ENCODE measurements at regions not wholly inside any gene's neighbourhood (a gene's known extent, or its start where the extent isn't known, plus 50 kb on each side); places are given as distances from the start of the nearest gene placed in this dataset.

- DNase-seq: peak in 2 of 6 experiments; percentile 17 to 38
These were observed 135.6 kb downstream of the KLF12 start for GRCh38 chr13:73998631-73999030.

- no peak for DNase-seq
These were observed 136.2 kb downstream of the KLF12 start for GRCh38 chr13:73997964-73998363.

- DNase-seq: no peak
These were observed 137.6 kb downstream of the KLF12 start for GRCh38 chr13:73996569-73996968.

GRCh38 chr13:73995736-73996135 is 138.5 kb downstream of the KLF12 start:
- no peak for DNase-seq

GRCh38 chr13:73993661-73994060 is 140.5 kb downstream of the KLF12 start:
- no peak for DNase-seq

- DNase-seq: no peak
These were observed 142.3 kb downstream of the KLF12 start for GRCh38 chr13:73991884-73992283.

- DNase-seq: no peak
These were observed 142.8 kb downstream of the KLF12 start for GRCh38 chr13:73991384-73991783.

- no peak for DNase-seq
These were observed 144.9 kb downstream of the KLF12 start for GRCh38 chr13:73989244-73989843.

GRCh38 chr13:73988461-73988860 is 145.7 kb downstream of the KLF12 start:
- no peak for DNase-seq

GRCh38 chr13:73987618-73988017 is 146.6 kb downstream of the KLF12 start:
- no peak for DNase-seq

- DNase-seq: peak in 2 of 6 experiments; percentile 37 to 55
These were observed 148.4 kb downstream of the KLF12 start for GRCh38 chr13:73985783-73986182.

- DNase-seq: peak; percentile 71 to 92 (median 86)
These were observed 149.1 kb downstream of the KLF12 start for GRCh38 chr13:73984949-73985691.

- DNase-seq: no peak
These were observed 150.0 kb downstream of the KLF12 start for GRCh38 chr13:73984201-73984600.

- DNase-seq: no peak
These were observed 151.1 kb downstream of the KLF12 start for GRCh38 chr13:73983109-73983508.

GRCh38 chr13:73981595-73981994 is 152.6 kb downstream of the KLF12 start:
- no peak for DNase-seq

GRCh38 chr13:73975767-73976166 is 158.4 kb downstream of the KLF12 start:
- no peak for DNase-seq

GRCh38 chr13:73974051-73974450 is 160.2 kb downstream of the KLF12 start:
- DNase-seq: no peak

GRCh38 chr13:73973156-73973555 is 161.0 kb downstream of the KLF12 start:
- peak in 1 of 6 experiments; percentile 3 for DNase-seq

GRCh38 chr13:73972545-73972944 is 161.7 kb downstream of the KLF12 start:
- DNase-seq: no peak

GRCh38 chr13:73971481-73971880 is 162.7 kb downstream of the KLF12 start:
- no peak for DNase-seq

GRCh38 chr13:73970421-73971055 is 163.7 kb downstream of the KLF12 start:
- no peak for DNase-seq

- no peak for DNase-seq
These were observed 166.6 kb downstream of the KLF12 start for GRCh38 chr13:73967397-73968165.

GRCh38 chr13:73966331-73966730 is 167.9 kb downstream of the KLF12 start:
- no peak for DNase-seq
